OCI-M1 (cell line): ENCODE measurements at regions not wholly inside any gene's neighbourhood (a gene's known extent, or its start where the extent isn't known, plus 50 kb on each side); places are given as distances from the start of the nearest gene placed in this dataset.

Source experiments
- DNase-seq: peaks from one replicate; lab custom pipeline; 2025; lab: John Stamatoyannopoulos, UW

DNA sequence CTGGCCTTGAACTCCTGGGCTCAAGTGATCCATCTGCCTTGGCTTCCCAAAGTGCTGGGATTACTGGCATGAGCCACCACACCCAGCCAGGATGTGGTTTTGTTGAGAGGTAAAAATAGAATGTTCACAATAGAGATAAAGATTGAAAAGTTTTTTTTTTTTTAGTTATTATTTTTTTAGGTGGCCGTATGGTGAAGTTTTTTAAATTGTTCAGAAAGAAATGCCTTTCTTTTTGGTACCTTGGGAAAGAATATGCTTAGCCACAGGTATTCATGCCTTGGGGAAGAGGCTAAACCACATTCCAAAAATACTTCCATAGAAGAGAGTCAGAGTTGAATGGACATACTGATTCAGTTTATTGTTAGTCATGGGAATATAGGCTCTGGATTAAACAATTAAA, 143.4 kb downstream of the C11orf91 start:
- DNase-seq, result no peak

DNA sequence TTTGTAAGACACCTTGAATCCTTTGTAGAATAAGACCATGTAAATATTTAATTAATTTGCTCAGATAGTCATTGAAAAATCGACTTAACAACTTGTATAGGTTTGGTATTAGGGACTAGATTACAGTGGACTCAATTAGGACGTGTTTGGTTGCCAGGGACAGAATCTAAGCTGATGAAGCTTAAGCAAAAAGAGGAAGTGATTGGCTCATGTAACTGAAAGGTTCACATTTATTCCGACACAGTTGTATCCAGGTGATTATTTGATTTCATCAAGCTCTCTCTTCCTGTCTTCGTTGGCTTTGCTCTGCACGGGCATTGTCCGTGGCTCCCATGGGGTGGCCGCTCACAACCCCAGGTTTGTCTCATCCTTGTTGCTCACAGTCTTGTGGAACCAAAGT, 146.4 kb downstream of the C11orf91 start:
- no peak for DNase-seq

DNA sequence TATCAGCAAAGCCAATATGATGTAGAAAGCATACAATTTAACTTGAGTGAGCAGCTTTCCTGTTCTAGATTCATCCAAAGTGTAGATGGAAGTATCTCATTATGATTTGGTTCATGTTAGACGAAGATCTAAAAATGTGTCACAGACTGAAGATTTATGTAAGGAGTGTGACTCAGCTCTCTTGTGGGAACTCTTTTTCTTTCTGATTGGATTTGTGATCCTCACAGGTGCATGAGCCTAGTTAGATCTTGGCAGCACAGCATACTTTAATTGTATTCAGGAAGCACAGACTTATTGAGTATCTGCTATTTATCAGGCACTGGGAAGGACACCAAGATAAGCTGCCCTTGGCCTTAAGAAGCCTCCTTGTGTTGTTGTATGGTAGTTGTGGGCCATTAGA, 147.1 kb downstream of the C11orf91 start:
- DNase-seq, result peak; percentile 3

DNA sequence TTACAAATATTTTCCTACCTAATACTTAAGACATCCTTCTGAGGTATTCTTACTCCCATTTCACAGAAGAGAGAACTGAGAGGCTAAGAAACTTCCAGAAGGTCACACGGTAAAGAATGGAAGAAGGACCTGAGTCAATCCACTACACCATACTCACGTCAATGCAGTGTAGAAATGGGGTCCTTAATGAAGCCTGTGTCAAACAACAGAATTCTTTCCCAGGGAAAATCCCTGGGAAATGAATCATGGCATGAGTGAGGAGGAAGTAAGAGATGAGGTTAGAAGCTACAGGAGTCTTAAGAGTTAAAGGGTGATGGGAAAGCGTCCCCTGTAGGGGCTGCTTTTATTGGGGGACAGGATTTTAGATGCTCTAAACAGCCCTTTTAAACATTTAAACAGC, 147.9 kb downstream of the C11orf91 start:
- no peak for DNase-seq

DNA sequence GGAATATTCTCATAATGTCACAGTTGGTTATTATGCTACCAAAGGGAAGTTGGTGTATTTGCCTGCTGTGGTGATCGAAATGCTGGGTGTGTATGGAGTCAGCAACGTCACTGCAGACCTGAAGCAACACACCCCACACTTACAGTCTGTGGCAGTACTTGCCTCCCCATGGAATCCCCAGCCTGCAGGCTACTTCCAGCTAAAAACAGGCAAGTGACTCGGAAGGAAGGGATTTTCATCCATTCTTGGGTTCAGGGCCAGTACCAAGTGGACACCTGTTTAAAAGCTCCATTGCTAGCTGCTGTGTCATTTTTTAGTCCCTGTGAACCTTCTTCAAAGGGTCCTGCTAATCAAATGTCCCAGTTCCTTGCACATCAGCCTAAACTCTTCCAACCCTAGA, 149.6 kb downstream of the C11orf91 start:
- no peak for DNase-seq

DNA sequence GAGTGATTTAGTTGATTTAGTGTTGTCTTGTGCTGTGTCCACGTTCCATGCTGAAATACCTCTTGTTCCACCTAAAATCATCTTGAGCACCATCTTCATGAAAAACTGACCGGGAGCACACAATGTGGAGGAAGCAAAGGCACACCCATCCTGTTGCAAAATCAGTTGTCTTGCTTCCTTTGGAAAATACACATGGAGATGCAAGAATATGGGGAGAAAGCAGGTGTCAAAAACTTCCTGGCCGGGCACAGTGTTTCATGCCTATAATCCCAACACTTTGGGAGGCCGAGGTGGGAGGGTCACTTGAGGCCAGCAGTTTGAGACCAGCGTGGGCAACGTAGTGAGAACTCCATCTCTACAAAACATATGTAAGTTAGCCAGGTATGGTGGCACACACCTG, 151.1 kb downstream of the C11orf91 start:
- DNase-seq, result no peak

DNA sequence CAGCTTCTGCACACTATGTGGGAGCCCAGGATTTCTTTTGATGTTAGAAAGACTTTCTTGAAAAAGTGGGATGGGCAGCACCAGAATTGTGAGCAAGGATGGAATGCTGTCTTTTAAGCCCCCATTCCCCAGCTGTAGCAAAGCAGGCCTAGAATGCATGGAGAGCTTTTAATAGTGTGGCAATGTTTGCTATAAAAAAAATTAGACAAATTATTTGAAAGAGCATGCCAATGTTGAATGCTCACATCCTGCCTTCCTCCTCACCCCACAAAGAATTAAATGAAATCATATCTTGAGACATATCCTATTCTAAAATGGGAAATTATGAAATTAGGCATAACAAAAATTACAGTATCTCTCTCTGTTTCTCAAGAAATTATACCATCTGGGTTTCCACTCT, 154.7 kb downstream of the C11orf91 start:
- no peak for DNase-seq

DNA sequence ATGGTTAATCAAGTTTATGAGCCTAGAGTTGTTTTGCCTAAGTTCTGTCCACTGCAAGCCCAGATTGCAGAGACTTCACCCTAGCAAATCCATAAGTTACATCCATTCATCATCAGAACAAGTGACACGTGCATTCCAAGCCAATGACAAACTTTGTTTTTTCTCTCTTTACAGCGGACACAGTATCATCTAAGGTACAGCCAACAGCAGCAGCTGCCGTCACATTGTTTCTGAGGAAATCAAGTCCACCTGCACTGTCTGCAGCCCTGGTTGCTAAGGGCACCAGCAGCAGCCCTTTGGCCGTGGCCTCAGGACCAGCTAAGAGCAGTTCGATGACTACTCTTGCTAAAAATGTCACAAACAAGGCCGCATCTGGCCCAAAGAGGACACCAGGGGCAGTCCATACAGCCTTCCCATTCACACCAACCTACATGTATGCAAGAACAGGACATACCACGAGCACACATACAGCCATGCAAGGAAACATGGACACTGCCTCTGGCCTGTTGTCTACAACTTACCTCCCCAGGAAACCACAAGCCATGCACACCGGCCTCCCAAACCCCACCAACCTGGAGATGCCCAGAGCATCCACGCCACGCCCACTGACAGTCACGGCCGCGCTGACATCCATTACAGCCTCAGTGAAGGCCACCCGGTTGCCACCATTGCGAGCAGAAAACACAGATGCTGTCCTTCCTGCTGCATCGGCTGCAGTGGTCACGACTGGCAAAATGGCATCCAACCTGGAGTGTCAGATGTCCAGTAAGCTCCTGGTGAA, 155.8 kb downstream of the C11orf91 start:
- no peak for DNase-seq

DNA sequence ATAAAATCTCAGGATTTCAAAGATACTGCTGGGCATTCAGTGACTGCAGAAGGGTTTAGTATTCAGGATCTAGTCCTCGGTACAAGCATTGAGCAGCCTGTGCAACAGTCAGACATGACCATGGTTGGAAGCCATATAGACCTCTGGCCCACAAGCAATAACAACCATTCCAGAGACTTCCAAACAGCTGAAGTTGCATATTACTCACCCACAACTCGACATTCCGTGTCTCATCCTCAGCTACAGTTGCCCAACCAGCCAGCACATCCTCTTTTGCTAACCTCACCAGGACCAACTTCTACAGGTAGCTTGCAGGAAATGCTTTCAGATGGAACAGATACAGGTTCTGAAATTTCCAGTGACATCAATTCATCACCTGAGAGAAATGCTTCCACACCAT, 156.8 kb downstream of the C11orf91 start:
- DNase-seq, result no peak

DNA sequence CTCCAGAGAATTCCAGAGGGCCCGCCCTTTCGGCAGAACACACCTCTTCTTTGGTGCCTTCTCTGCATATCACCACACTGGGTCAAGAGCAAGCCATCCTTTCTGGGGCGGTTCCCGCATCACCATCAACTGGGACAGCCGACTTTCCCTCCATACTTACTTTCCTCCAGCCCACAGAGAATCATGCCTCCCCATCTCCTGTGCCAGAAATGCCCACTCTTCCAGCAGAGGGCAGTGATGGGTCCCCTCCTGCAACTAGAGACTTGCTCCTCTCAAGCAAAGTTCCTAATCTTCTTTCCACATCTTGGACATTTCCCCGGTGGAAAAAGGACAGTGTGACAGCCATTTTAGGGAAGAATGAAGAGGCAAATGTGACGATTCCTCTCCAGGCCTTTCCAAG, 157.7 kb downstream of the C11orf91 start:
- DNase-seq, result peak; percentile 53

DNA sequence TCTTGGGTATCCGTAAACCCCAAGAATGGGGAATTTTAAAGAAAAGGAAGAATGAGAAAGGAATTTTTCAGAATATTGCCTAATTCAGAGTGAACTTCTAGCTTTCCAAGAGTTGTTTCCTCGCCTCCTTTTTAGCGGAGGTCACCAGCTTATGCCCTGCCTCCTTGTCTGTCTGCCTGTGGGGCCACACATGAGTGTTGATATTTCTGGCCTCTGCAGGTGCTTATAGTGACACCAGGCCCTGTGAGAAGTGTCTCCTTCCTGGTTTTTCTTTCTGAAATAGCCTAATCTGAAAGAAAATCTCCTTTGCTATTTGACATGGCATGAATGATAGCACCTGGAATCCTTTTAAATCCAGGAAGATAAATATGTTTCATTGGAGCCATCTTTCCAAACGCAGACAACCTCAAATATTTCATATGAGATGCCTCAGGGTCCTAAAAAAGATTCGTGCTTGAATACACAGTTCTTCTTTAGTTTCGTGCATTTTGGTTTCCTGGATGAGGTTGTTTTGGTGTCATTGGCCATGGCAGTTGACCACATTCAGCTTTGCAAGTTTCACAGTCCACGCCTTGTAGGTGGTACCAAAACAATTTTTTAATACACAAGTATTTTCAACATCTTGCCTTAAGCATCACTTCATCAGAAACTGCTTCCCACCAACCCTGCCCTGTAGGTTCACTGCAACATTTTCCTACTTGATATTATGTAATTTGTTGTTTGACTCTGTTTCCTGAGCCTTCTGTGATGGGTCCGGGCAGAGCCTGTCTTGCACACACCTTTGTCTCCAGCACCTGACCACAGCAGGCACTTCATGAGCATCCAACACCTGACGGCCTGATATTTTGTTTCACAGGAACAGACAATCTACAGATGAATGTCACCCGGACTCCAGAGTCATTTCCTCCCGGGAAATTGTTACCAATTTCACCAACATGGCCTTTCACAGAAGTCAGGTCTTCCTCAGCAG, 159.4 kb downstream of the C11orf91 start:
- no peak for DNase-seq

DNA sequence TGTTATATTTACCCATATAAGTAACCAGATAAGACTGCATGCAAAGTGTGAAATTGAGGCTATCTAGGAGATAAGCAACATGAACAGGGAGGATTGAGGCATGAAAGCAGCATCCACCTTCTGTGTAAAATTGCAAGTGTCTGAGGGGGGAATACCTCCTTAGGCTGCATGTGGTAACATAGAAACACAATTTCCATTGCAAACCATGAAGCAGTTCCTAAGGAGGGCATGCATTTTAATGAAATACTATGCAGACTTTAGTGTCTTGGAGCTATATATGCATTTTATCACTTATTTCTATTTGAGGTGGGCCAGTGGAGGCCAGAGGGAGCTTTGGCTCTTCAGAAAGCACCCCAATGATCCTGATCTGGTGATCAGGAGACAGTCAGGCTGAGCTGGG, 160.2 kb downstream of the C11orf91 start:
- no peak for DNase-seq

DNA sequence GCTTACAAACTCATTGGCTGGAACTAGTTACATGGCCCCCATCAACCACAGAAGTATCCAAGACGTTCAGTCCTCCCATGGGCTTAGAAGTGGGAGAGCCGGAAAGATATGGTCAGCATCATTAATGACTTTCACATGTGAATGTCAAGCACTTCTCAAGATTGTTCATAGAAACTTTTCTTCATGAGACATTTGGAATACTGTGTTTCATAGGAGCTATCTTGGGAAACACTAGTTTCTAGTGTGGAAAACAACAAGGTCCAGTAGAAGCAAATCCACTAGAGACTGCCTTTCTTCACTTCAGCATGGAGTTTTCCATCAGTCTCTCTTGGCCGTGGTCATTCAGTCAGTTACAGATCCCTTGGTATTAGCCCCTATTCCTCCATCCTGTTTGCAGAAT, 160.9 kb downstream of the C11orf91 start:
- DNase-seq, result no peak

DNA sequence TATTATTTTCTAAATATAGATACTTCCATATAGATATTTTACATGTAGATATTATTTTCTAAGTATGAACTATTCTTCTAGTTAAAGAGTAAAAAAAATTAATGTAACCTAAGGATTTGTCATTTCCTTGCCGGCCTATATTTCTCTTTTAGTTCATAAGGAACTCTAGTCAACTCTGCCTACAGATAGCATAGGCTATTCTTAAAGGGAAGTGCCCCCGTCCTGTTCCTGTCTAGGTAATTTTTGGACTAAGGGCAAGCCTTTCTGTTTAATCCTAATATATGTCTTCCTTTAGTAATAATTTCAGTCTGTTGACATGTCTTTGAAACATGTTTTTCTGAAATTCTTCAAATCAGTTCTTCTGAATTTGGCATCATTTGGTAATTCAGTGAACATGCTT, 161.9 kb downstream of the C11orf91 start:
- no peak for DNase-seq

DNA sequence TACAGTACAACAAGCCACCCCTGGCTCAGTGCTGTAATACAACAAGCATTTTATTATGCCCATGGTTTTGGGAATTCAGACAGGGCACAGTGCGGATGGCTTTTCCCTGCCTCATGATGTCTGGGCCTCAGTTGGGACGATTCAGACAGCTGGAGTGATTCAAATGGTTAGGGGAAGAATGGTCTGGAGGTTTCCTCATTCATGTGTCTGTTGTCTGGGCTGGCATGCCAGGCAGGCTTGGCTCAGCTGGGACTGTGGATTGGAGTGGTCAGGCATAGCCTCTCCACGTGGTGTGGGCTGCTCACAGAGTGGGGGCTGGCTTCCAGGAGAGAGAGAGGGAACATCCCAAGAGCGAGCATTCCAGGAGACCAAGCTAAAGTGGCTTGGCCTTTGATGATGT, 164.4 kb downstream of the C11orf91 start:
- DNase-seq, result no peak

DNA sequence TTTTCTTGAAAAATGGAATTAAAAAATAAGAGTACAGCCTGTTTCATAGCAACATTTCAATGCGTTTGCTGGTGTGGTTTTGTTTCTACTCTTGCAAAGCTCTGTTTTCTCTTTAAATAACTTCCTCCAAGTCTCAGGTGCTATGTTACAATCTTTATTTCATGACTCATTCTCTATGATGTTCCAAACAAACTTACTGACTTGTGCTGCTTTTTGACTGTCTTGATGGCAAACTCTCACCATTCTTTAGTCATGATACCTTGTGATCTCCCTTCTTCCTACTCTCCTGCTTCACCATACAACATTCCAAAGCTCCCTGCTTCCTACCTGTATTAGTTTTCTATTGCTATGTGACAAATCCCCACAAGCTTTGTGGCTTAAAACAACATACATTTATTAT, 166.1 kb downstream of the C11orf91 start:
- DNase-seq, result no peak

DNA sequence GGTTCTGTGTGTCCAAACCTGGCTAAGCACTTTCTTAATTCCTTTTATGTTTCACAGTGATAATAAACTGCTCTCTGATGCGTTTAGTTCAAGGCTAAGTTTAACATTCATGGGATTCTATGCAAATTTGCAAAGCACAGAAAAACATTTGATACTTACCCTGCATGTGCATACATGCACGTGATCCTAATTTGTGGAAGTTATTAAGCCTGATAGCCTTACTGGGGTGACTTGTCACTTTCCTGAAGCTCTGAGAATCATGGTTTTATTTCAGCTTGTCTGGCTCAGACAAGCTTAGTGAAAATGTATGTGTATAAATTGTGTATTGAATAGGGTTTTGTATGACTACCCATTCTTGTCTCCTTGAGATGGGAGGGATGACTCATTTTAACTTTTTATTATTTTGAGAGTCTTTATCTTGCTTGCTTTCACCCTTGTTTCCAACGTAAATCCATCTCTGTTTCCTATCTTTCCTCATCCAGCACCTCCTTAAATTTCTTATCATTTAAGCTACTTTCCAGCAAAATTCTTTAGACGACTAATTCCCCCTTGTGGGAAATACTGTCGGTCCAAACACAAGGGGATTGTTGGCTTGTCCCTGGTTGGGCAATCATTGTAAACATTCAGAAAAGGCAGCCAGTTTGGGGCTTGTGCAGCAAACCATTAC, 167.1 kb downstream of the C11orf91 start:
- no peak for DNase-seq

DNA sequence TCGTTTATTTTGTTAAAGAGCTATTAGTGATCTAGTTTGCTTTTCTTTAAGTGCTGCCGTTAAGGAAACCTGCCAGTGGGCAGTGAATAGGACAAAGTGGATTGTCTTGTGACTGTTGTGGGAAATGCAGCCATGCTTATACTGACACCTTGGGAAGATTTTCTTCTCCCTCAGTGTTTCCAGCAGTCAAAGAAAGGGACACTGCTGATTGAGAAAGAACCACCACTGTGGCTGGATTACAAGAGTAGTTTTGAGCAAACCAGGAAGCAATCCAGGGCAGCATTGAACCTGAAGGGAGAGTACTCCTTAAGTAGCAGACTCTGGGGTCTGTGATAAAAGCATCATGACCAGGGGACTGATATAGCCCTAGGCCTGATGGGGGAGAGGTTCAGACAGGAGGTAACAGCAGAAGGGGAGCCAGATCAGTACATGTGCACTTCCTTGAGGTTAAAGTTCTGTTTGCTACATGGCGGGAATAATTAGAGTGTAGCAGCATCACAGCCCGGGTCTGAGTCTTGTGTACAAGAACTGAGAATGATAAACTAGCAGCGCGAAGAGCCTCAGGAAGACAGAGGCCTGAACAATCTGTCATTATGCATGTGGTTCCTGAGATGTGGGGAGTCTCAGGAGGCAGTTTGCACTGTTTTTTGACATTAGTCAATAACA, 167.8 kb downstream of the C11orf91 start:
- DNase-seq, result no peak

DNA sequence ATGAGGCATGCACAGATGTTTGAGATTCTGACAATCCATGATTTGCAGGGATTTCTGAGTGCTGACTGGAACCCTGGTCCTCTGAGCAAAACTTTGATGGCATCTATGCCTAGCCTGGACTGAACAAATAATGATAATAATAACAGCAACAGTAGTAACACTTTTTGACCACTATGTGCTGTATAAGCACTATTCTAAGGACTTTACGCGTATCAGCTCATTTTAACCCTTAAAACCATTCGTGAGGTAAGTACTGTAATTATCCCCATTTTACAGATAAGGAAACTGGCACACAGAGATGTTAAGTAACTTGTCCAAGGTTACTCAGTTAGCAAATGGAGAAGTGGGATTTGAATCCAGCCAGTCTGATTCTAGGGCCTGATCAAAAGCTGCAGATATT, 168.4 kb downstream of the C11orf91 start:
- DNase-seq, result no peak

DNA sequence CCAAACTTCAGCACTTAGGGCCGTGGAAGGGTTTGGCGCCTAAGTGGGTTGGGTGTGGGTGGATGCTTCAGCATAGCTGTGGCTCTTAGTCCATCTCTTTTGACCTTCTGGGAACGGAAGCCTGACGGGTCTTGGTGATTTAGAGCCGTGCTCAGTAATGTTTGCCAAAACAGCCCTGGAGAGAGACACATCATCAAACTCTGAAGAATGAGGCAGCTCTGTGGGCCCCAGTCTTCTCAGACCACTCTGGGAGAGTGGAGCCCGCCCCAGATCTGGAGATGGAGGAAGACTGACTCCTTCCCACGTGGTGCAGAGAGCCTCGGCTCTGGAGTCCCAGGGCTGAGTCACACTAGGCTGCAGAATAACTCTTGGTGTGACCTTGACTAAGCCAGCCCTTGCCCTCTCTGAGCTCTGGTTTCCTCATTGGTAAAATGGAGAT, 168.9 kb downstream of the C11orf91 start:
- no peak for DNase-seq

DNA sequence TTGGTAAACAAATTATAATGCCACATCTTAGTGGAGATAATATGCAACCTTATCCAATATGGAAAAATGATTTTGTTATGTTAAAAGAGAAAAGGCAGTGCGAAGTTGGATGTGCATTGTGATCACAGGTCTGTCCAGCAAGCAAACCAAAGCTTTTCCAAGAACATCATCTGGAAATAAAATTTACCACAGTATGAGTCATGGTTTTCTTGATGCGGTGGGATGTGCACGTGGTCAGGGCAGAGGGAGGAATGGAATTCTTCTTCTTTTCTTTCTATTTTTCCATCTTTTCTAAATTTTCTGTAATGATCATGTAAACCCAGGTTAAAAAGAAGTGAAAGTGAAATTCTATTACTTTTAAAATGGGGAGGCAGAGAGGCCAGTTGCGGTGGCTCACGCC, 169.8 kb downstream of the C11orf91 start:
- DNase-seq, result no peak

DNA sequence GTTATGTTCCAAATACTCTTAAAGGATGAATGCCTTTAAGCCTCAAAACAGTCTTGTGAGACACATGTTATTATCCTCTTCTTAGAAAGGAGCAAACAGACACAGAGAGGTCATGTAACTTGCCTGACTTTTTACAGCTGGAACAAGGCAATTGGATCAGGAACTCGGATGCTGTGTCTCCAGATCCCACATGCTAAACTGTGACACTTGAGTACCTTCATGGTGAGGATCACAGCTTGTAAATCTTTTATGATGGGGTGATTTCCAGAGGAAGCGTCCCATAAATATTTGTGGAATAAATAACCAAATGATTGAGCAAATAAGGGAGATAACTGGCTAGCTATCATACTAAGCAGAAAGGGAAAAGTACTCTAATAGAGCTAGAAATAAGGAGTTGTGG, 171.2 kb downstream of the C11orf91 start:
- DNase-seq, result no peak
